ENCODE measurements at regions not wholly inside any gene's neighbourhood (a gene's known extent, or its start where the extent isn't known, plus 50 kb on each side); places are given as distances from the start of the nearest gene placed in this dataset.

GRCh38 chr1:168468822-168469221 is 75.0 kb downstream of the XCL2 start:
- TF ChIP-seq GATA3 (IDR thresholded peaks at IDR 0.05; ENCODE audit: low read depth, low read length) (no peak), GATA2 (IDR thresholded peaks at IDR 0.05; ENCODE audit: low read depth, low read length) (no peak)

GRCh38 chr1:168468042-168468809 is 75.6 kb downstream of the XCL2 start:
- TF ChIP-seq GATA2 (IDR thresholded peaks at IDR 0.05; ENCODE audit: low read depth, low read length): no peak
- no peak for TF ChIP-seq GATA3 (IDR thresholded peaks at IDR 0.05; ENCODE audit: low read depth, low read length)

GRCh38 chr1:168467452-168467851 is 76.3 kb downstream of the XCL2 start:
- TF ChIP-seq GATA2 (IDR thresholded peaks at IDR 0.05; ENCODE audit: low read depth, low read length) (no peak), GATA3 (IDR thresholded peaks at IDR 0.05; ENCODE audit: low read depth, low read length) (no peak)

- no peak for TF ChIP-seq GATA3 (IDR thresholded peaks at IDR 0.05; ENCODE audit: low read depth, low read length)
Observed at GRCh38 chr1:168466714-168467131, 77.1 kb downstream of the XCL2 start.

GRCh38 chr1:168466092-168466713 is 77.6 kb downstream of the XCL2 start:
- TF ChIP-seq GATA3 (IDR thresholded peaks at IDR 0.05; ENCODE audit: low read depth, low read length) (no peak), GATA2 (IDR thresholded peaks at IDR 0.05; ENCODE audit: low read depth, low read length) (no peak)

GRCh38 chr1:168455764-168456163 is 88.0 kb downstream of the XCL2 start:
- no peak for TF ChIP-seq GATA3 (IDR thresholded peaks at IDR 0.05; ENCODE audit: low read depth, low read length)

GRCh38 chr1:168454211-168454815 is 89.5 kb downstream of the XCL2 start:
- no peak for TF ChIP-seq GATA3 (IDR thresholded peaks at IDR 0.05; ENCODE audit: low read depth, low read length)
- no peak for TF ChIP-seq GATA2 (IDR thresholded peaks at IDR 0.05; ENCODE audit: low read depth, low read length)

GRCh38 chr1:168453056-168453455 is 90.7 kb downstream of the XCL2 start:
- TF ChIP-seq GATA3 (IDR thresholded peaks at IDR 0.05; ENCODE audit: low read depth, low read length): no peak
- TF ChIP-seq GATA2 (IDR thresholded peaks at IDR 0.05; ENCODE audit: low read depth, low read length): no peak

GRCh38 chr1:168452329-168452728 is 91.5 kb downstream of the XCL2 start:
- no peak for TF ChIP-seq GATA2 (IDR thresholded peaks at IDR 0.05; ENCODE audit: low read depth, low read length)
- TF ChIP-seq GATA3 (IDR thresholded peaks at IDR 0.05; ENCODE audit: low read depth, low read length): no peak

- TF ChIP-seq GATA2 (IDR thresholded peaks at IDR 0.05; ENCODE audit: low read depth, low read length) (no peak), GATA3 (IDR thresholded peaks at IDR 0.05; ENCODE audit: low read depth, low read length) (no peak)
Observed at GRCh38 chr1:168447871-168448270, 95.9 kb downstream of the XCL2 start.

- TF ChIP-seq GATA3 (IDR thresholded peaks at IDR 0.05; ENCODE audit: low read depth, low read length) (no peak), GATA2 (IDR thresholded peaks at IDR 0.05; ENCODE audit: low read depth, low read length) (no peak)
Observed at GRCh38 chr1:168446081-168446480, 97.7 kb downstream of the XCL2 start.

- TF ChIP-seq GATA3 (IDR thresholded peaks at IDR 0.05; ENCODE audit: low read depth, low read length): no peak
- no peak for TF ChIP-seq GATA2 (IDR thresholded peaks at IDR 0.05; ENCODE audit: low read depth, low read length)
Observed at GRCh38 chr1:168443899-168444298, 99.9 kb downstream of the XCL2 start.

- no peak for TF ChIP-seq GATA3 (IDR thresholded peaks at IDR 0.05; ENCODE audit: low read depth, low read length)
- TF ChIP-seq GATA2 (IDR thresholded peaks at IDR 0.05; ENCODE audit: low read depth, low read length): no peak
Observed at GRCh38 chr1:168443356-168443755, 100.4 kb downstream of the XCL2 start.

GRCh38 chr1:168442931-168443330 is 100.9 kb downstream of the XCL2 start:
- TF ChIP-seq GATA3 (IDR thresholded peaks at IDR 0.05; ENCODE audit: low read depth, low read length) (no peak), GATA2 (IDR thresholded peaks at IDR 0.05; ENCODE audit: low read depth, low read length) (no peak)

- TF ChIP-seq GATA3 (IDR thresholded peaks at IDR 0.05; ENCODE audit: low read depth, low read length): no peak
Observed at GRCh38 chr1:168441745-168442144, 102.1 kb downstream of the XCL2 start.

Data from SH-SY5Y (cell line).